ENCODE measurements at regions not wholly inside any gene's neighbourhood (a gene's known extent, or its start where the extent isn't known, plus 50 kb on each side); places are given as distances from the start of the nearest gene placed in this dataset.

DNA sequence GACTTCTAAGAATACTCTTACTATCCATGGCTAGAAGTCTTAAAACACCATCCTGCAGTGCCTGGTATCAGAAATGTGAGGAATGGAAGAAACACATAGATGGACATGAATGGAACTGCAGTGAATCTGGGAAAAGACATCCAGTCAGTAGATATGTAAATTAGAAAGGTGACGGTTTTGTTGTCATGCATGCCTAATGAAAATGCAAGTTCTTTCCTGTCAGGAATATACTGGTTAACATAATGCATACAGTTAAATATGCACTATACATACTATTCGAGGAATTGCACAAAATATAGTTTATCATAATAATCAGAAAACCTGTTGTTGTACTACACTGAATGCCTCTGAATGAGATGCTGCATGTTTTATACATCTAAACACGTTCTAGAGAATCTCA is 190.6 kb upstream of the ITGA4 start:
- TF ChIP-seq, protein P1, sequence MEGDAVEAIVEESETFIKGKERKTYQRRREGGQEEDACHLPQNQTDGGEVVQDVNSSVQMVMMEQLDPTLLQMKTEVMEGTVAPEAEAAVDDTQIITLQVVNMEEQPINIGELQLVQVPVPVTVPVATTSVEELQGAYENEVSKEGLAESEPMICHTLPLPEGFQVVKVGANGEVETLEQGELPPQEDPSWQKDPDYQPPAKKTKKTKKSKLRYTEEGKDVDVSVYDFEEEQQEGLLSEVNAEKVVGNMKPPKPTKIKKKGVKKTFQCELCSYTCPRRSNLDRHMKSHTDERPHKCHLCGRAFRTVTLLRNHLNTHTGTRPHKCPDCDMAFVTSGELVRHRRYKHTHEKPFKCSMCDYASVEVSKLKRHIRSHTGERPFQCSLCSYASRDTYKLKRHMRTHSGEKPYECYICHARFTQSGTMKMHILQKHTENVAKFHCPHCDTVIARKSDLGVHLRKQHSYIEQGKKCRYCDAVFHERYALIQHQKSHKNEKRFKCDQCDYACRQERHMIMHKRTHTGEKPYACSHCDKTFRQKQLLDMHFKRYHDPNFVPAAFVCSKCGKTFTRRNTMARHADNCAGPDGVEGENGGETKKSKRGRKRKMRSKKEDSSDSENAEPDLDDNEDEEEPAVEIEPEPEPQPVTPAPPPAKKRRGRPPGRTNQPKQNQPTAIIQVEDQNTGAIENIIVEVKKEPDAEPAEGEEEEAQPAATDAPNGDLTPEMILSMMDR (IDR thresholded peaks at IDR 0.05; ENCODE audit: low read depth, low read length), result no peak
- no peak overlapping the region for H3K4me3 ChIP-seq (ENCODE audit: low read depth, low read length)

DNA sequence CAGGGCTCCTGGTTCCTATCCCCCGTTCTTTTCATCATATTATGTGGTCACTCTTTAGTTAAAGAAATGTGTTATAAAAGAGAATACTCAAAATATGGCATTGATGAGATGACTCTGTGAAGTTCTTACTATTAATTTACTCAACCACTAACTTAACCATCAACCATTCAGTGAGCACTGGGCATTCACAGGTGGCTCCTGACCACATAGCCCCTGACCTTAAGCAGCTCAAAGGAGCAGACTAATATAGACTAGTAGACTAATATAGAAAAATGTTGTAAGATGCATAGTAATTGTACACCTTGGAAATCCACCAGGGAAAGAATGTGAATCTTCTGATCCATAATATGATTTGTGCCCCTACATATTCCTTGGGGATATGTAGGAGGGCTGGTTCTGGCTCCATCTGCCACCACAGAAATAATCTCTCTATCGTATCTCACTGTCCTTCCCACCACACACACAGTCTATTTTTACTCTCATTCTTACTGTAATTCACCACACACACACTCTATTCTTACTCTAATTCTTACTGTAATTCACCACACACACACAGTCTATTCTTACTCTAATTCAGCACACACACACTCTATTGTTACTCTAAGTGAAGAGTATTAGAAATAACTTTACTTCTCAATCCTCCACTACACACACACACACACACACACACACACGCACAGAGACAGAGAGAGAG is 188.9 kb upstream of the ITGA4 start:
- H3K4me3 ChIP-seq (ENCODE audit: low read depth, low read length), result no peak overlapping the region
- TF ChIP-seq, protein P1 (IDR thresholded peaks at IDR 0.05; ENCODE audit: low read depth, low read length), result no peak

DNA sequence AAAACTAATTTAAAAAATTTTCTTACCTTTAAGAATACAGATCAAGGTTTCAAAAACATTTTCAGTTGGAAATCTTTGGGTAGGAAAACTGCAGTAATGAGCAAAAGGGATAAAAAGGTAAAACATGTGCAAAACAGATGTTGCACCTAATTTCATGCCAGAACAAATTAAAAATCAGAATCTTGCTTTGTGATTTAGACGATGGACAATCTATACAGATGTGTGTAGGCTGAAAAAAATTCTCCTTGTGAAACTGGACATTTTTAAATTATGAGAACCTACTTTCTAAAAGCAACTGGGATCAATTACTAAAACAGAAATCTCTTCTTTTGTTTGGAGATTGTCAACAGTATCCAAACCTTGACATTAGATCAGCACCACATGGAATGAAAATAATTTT is 183.2 kb upstream of the ITGA4 start:
- H3K4me3 ChIP-seq (ENCODE audit: low read depth, low read length), result no peak overlapping the region
- TF ChIP-seq, protein P1 (IDR thresholded peaks at IDR 0.05; ENCODE audit: low read depth, low read length), result no peak

DNA sequence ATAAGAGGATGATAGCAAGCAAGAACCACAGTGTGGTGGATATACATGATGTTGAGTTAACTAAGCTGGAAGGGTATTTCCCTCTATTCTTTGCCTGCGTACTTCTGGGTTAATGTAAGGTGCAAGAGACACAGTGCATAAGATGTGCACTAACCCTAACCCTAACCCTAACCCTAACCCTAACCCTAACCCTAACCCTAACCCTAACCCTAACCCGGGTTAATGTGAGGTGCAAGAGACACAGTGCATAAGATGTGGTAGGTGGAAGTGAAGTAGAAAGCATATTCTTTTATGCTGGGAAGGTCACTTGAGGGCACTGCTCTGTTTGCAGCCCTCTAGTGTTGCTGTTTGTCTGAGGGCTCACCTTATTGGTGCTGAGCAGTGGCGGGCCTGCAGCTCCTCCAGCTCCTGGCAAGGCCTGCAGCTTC is 181.5 kb upstream of the ITGA4 start:
- no peak overlapping the region for H3K4me3 ChIP-seq (ENCODE audit: low read depth, low read length)
- TF ChIP-seq, protein P1 (IDR thresholded peaks at IDR 0.05; ENCODE audit: low read depth, low read length), result no peak

DNA sequence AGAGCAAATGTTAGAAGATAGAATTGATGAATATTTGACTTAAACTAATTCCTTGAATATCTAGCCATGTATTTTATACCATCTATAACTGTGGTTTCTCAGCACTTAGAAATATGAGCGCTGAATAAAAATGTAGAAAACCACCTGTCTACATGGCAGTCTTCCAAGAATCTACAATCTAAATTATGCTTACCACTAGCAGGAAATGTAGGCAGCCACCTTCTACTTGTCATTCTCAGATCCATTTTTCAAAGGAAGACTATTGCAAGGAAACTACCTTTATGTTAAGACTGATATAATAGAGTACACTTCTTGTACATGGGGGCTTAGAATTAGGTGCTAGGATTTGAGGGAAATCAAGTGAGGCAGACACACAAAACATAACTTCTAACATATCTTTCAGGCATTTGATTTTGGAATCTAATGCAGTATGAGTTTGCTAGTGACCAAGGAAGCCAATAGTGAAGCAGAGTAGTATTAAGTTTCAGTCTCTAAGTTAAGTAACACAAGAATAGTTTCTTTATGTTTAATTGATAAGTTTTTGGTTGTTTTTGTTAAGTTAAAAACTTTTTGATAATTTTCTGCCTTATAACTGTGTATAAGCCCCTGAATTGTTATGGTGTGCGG is 175.9 kb upstream of the ITGA4 start:
- no peak overlapping the region for H3K4me3 ChIP-seq (ENCODE audit: low read depth, low read length)
- TF ChIP-seq, protein P1 (IDR thresholded peaks at IDR 0.05; ENCODE audit: low read depth, low read length), result no peak

DNA sequence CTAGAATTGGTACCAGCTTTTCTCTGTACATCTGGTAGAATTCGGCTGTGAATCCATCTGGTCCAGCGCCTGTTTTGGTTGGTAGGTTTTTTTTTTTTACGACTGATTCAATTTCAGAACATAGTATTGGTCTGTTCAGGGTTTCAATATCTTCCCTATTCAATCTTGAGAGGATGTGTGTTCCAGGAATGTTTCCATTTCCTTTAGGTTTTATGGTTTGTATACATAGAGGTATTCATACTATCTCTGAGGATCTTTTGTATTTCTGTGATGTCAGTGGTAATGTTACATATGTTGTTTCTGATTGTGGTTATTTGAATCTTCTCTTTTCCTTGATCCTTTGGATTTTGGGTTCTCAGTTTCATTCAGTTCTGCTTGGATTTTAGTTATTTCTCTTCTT is 172.1 kb upstream of the ITGA4 start:
- H3K4me3 ChIP-seq (ENCODE audit: low read depth, low read length), result no peak overlapping the region

DNA sequence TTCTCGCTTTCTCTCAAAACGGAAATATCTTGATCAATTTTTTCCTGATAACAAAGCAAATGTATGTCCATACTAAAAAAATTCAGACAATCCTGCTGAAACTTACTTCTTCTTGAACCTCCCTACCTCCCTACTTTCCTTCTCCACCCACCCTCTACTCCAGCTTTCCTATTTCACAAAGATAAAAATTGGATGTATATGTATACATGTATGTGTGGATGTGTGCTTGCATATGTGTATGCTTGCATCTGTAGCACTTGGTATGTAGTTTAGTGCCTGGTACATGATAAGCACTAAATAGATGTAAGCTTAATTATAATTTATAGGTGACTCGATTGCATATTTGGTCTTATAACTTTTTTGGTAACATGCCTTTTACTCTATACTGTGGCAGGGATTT is 167.5 kb upstream of the ITGA4 start:
- TF ChIP-seq, protein P1 (IDR thresholded peaks at IDR 0.05; ENCODE audit: low read depth, low read length), result no peak
- H3K4me3 ChIP-seq (ENCODE audit: low read depth, low read length), result no peak overlapping the region

More for the DNA sequence above, 172.1 kb upstream of the ITGA4 start:
- TF ChIP-seq, protein P1 (IDR thresholded peaks at IDR 0.05; ENCODE audit: low read depth, low read length), result no peak

Measured in WI38 (cell line).